GM18499 (cell line): ENCODE measurements at regions not wholly inside any gene's neighbourhood (a gene's known extent, or its start where the extent isn't known, plus 50 kb on each side); places are given as distances from the start of the nearest gene placed in this dataset.

Source experiments
- ATAC-seq: cut with Tn5 transposase; IDR thresholded peaks from one replicate; pipeline ENCODE4 v1.9.1; 2021; ENCODE audit warnings: moderate number of reproducible peaks; ENCODE audit not compliant: insufficient read depth, unreplicated experiment

- peak; percentile 83 for ATAC-seq
Measured at GRCh38 chr11:88231894-88232482, 56.7 kb upstream of the RAB38 start.

GRCh38 chr11:88229303-88229702 lies 54.1 kb upstream of the RAB38 start:
- ATAC-seq, result no peak
